CD14-positive monocyte (primary cell): ENCODE measurements at regions not wholly inside any gene's neighbourhood (a gene's known extent, or its start where the extent isn't known, plus 50 kb on each side); places are given as distances from the start of the nearest gene placed in this dataset.

Source experiments
- DNase-seq, 3 donors: peaks; one replicate each; pipeline ENCODE4 v3.0.0-alpha.2; 2011 to 2022
- H2AFZ ChIP-seq: 2 replicates; pipeline ENCODE4 v1.6.0; 2012; ENCODE audit warnings: mild to moderate bottlenecking, low read depth, low read length, inconsistent platforms; ENCODE audit not compliant: insufficient read depth, poor library complexity, severe bottlenecking
- H3K27ac ChIP-seq, 2 donors: 1 replicate in 1 of 2; 2 replicates in 1 of 2; pipeline ENCODE4 v1.5.1; 2012 to 2013; ENCODE audit warnings: low read length in 2 of 2, control low read depth in 1 of 2, inconsistent platforms in 1 of 2, low read depth in 1 of 2, mild to moderate bottlenecking in 1 of 2
- H3K27me3 ChIP-seq, 2 donors: one replicate each; pipeline versions ENCODE4 v1.6.0 to v1.6.1; 2011 to 2013; ENCODE audit warnings: low read length in 2 of 2; ENCODE audit not compliant: control insufficient read depth in 2 of 2, insufficient read depth in 2 of 2
- H3K36me3 ChIP-seq, 2 donors: replicated peaks in 1 of 2; 1 replicate in 1 of 2; 2 replicates in 1 of 2; pipeline versions ENCODE4 v1.5.1 to v1.6.1; 2012 to 2013; ENCODE audit warnings: low read length in 2 of 2, control low read depth in 1 of 2, inconsistent platforms in 1 of 2, mild to moderate bottlenecking in 1 of 2; ENCODE audit not compliant: insufficient read depth in 2 of 2, control insufficient read depth in 1 of 2
- H3K4me1 ChIP-seq, 2 donors: 1 replicate in 1 of 2; 2 replicates in 1 of 2; pipeline versions ENCODE4 v1.5.1 to v1.6.1; 2012 to 2013; ENCODE audit warnings: low read length in 2 of 2, control low read depth in 1 of 2, inconsistent platforms in 1 of 2, mild to moderate bottlenecking in 1 of 2, moderate library complexity in 1 of 2; ENCODE audit not compliant: insufficient read depth in 2 of 2, control insufficient read depth in 1 of 2
- H3K4me2 ChIP-seq: replicated peaks from 2 replicates; pipeline ENCODE3; 2012; ENCODE audit warnings: low read length, moderate library complexity, mild to moderate bottlenecking; ENCODE audit not compliant: poor library complexity, severe bottlenecking; ENCODE audit errors: extremely low read depth
- H3K4me3 ChIP-seq, 3 experiments: fragments of 200-600 bp in 1 of 3; sonication (generic) in 1 of 3; replicated peaks in 1 of 3; 1 replicate in 2 of 3; 2 replicates in 1 of 3; pipeline ENCODE4 v1.5.1; 2011 to 2013; ENCODE audit warnings: low read length in 3 of 3, mild to moderate bottlenecking in 3 of 3, control low read depth in 2 of 3, low read depth in 2 of 3, inconsistent platforms in 1 of 3, moderate library complexity in 1 of 3
- H3K79me2 ChIP-seq: 2 replicates; pipeline ENCODE4 v1.6.0; 2012; ENCODE audit warnings: mild to moderate bottlenecking, control low read depth, inconsistent platforms, low read length, moderate library complexity; ENCODE audit not compliant: insufficient read depth
- H3K9ac ChIP-seq: 2 replicates; pipeline ENCODE4 v1.6.0; 2017; ENCODE audit warnings: low read length, mild to moderate bottlenecking; ENCODE audit not compliant: insufficient read depth, poor library complexity, severe bottlenecking
- H3K9me3 ChIP-seq, 2 donors: replicated peaks in 1 of 2; 1 replicate in 1 of 2; 2 replicates in 1 of 2; pipeline versions ENCODE4 v1.5.1 to v1.6.1; 2012 to 2013; ENCODE audit warnings: low read length in 2 of 2, control low read depth in 1 of 2; ENCODE audit not compliant: control insufficient read depth in 1 of 2, insufficient read depth in 1 of 2
- H4K20me1 ChIP-seq: 2 replicates; pipeline ENCODE4 v1.6.0; 2012; ENCODE audit warnings: mild to moderate bottlenecking, low read length, control low read depth, moderate library complexity; ENCODE audit not compliant: insufficient read depth
- H3K27ac Mint-ChIP-seq, 7 donors: one replicate each; pipeline ENCODE4 v1.8.0; 2020; ENCODE audit warnings: mild to moderate bottlenecking in 7 of 7, mixed read lengths in 7 of 7, moderate library complexity in 6 of 7, inconsistent platforms in 2 of 7
- H3K27me3 Mint-ChIP-seq, 3 donors: one replicate each; pipeline ENCODE4 v1.8.0; 2021 to 2022; ENCODE audit warnings: low read depth in 3 of 3, mild to moderate bottlenecking in 3 of 3, mixed read lengths in 3 of 3, moderate library complexity in 3 of 3, inconsistent platforms in 1 of 3
- H3K36me3 Mint-ChIP-seq, 2 donors: one replicate each; pipeline ENCODE4 v1.8.0; 2020; ENCODE audit warnings: mixed read lengths in 2 of 2, inconsistent platforms in 1 of 2, mild to moderate bottlenecking in 1 of 2
- H3K4me1 Mint-ChIP-seq: one replicate; pipeline ENCODE4 v1.8.0; 2020; ENCODE audit warnings: mild to moderate bottlenecking, mixed read lengths
- H3K4me3 Mint-ChIP-seq, 2 donors: one replicate each; pipeline ENCODE4 v1.8.0; 2020; ENCODE audit warnings: mild to moderate bottlenecking in 2 of 2, mixed read lengths in 2 of 2, moderate library complexity in 1 of 2
- H3K9me3 Mint-ChIP-seq, 7 donors: one replicate each; pipeline ENCODE4 v1.8.0; 2020 to 2022; ENCODE audit warnings: mixed read lengths in 7 of 7, mild to moderate bottlenecking in 6 of 7, moderate library complexity in 6 of 7, inconsistent platforms in 2 of 7
- WGBS: methylation state at CpG from one replicate; pipeline ENCODE4 v1.1.5; 2013; ENCODE audit warnings: missing lambda C conversion rate; ENCODE audit not compliant: insufficient coverage; 5-methylcytosine and 5-hydroxymethylcytosine counted together
- intact Hi-C, 2 donors: fragments of 100-400 bp; cut with micrococcal nuclease; formaldehyde crosslinking; loops; one replicate each; pipeline versions ENCODE4 v1.15.0 to v1.15.1; 2023
- TF ChIP-seq, protein P1 (sequence below): fragments of 200-600 bp; IDR thresholded peaks from one replicate; pipeline ENCODE4 v1.8.0; 2022; ENCODE audit warnings: antibody characterized with exemption, mild to moderate bottlenecking

- H3K4me3 ChIP-seq: no peak overlapping the region
- no peaks in the 10 kb centered on the region for H3K4me1 ChIP-seq
- no CpG with 5 or more reads among the region's 2 CpGs for WGBS
- H3K9me3 ChIP-seq: peaks cover 12 to 18% of the 10 kb centered on the region in 2 donors
- no peak overlapping the region for H2AFZ ChIP-seq
- TF ChIP-seq, protein P1, sequence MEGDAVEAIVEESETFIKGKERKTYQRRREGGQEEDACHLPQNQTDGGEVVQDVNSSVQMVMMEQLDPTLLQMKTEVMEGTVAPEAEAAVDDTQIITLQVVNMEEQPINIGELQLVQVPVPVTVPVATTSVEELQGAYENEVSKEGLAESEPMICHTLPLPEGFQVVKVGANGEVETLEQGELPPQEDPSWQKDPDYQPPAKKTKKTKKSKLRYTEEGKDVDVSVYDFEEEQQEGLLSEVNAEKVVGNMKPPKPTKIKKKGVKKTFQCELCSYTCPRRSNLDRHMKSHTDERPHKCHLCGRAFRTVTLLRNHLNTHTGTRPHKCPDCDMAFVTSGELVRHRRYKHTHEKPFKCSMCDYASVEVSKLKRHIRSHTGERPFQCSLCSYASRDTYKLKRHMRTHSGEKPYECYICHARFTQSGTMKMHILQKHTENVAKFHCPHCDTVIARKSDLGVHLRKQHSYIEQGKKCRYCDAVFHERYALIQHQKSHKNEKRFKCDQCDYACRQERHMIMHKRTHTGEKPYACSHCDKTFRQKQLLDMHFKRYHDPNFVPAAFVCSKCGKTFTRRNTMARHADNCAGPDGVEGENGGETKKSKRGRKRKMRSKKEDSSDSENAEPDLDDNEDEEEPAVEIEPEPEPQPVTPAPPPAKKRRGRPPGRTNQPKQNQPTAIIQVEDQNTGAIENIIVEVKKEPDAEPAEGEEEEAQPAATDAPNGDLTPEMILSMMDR: no peak
- no peak for DNase-seq
- H3K36me3 ChIP-seq: no peaks in the 10 kb centered on the region
- no peaks in the 10 kb centered on the region for H4K20me1 ChIP-seq
- H3K36me3 Mint-ChIP-seq: no peaks in the 10 kb centered on the region
- no peaks in the 10 kb centered on the region for H3K4me1 Mint-ChIP-seq
- H3K27ac Mint-ChIP-seq: no peak overlapping the region
- H3K9ac ChIP-seq: no peak overlapping the region
- H3K9me3 Mint-ChIP-seq: peaks cover 2 to 19% (median 7%) of the 10 kb centered on the region in 7 donors
- H3K4me3 Mint-ChIP-seq: no peak overlapping the region
- no peak overlapping the region for H3K4me2 ChIP-seq
- peaks cover 0 to 3% (median 0%) of the 10 kb centered on the region in 3 donors for H3K27me3 Mint-ChIP-seq
- H3K79me2 ChIP-seq: no peaks in the 10 kb centered on the region
- no peak overlapping the region for H3K27ac ChIP-seq
- no peaks in the 10 kb centered on the region for H3K27me3 ChIP-seq
- intact Hi-C loops: no loop called here
Measured at GRCh38 chr9:24132244-24132643, 306.2 kb upstream of the ELAVL2 start.

- Histone ChIP-seq H3K9ac (no peak overlapping the region), H4K20me1 (no peaks in the 10 kb centered on the region), H3K9me3 (peaks cover 0 to 4% of the 10 kb centered on the region in 2 donors), H3K27me3 (no peaks in the 10 kb centered on the region), H3K4me1 (no peaks in the 10 kb centered on the region), H3K36me3 (no peaks in the 10 kb centered on the region), H3K4me2 (no peak overlapping the region), H3K4me3 (no peak overlapping the region), H2AFZ (no peak overlapping the region), H3K79me2 (no peaks in the 10 kb centered on the region), H3K27ac (no peak overlapping the region)
- TF ChIP-seq, protein P1: no peak
- WGBS: no CpG with 5 or more reads among the region's 1 CpG
- DNase-seq: no peak
- H3K27me3 Mint-ChIP-seq: no peaks in the 10 kb centered on the region
- H3K27ac Mint-ChIP-seq: no peak overlapping the region
- H3K9me3 Mint-ChIP-seq: peaks cover 0 to 6% (median 0%) of the 10 kb centered on the region in 7 donors
- no peaks in the 10 kb centered on the region for H3K4me1 Mint-ChIP-seq
- intact Hi-C loops: no loop called here
- no peaks in the 10 kb centered on the region for H3K36me3 Mint-ChIP-seq
- H3K4me3 Mint-ChIP-seq: no peak overlapping the region
Measured at GRCh38 chr9:24127519-24127918, 301.5 kb upstream of the ELAVL2 start.
